Retinal pigment epithelial cell (primary cell): ENCODE measurements at regions not wholly inside any gene's neighbourhood (a gene's known extent, or its start where the extent isn't known, plus 50 kb on each side); places are given as distances from the start of the nearest gene placed in this dataset.

Source experiments
- DNase-seq: peaks from one replicate; pipeline ENCODE4 v3.0.0-alpha.2; 2010; ENCODE audit warnings: low read depth
- H3K4me3 ChIP-seq: 2 replicates; pipeline ENCODE4 v1.5.1; 2011; ENCODE audit warnings: mild to moderate bottlenecking, low read length, control low read depth, moderate library complexity
- TF ChIP-seq, protein P1 (sequence below): conservative IDR thresholded peaks from 2 replicates; pipeline ENCODE4 v1.5.1; 2011; ENCODE audit warnings: low read depth, low read length, control low read depth, inconsistent platforms

DNA sequence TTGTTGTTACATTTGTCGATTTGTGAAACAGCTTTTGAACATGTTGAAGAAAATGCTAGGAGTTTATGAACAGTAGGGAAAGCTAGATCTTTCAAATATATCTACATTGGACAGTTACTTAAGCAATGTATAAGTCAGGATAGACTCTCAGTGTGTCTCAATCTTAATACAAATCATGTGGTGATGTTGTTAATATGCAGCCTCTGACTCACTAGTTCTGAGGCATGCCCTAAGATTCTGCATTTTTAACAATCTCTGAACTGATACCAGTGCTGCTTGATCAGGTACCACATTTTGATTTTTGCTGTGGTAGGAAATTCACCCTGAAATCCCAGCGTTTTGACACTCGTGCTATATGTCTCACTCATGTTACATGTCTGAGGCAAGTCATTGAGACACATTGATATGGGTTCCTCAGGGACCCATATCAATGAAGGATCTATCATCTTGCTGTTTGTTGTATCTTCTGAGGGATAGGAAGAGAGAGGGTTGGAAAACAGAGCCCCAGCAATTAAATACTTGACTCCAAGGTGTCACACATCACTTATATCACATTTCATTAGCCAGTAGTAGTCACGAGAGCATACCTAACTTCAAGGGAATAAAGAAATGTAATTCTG is 597.9 kb downstream of the TAFA4 start:
- TF ChIP-seq, protein P1, sequence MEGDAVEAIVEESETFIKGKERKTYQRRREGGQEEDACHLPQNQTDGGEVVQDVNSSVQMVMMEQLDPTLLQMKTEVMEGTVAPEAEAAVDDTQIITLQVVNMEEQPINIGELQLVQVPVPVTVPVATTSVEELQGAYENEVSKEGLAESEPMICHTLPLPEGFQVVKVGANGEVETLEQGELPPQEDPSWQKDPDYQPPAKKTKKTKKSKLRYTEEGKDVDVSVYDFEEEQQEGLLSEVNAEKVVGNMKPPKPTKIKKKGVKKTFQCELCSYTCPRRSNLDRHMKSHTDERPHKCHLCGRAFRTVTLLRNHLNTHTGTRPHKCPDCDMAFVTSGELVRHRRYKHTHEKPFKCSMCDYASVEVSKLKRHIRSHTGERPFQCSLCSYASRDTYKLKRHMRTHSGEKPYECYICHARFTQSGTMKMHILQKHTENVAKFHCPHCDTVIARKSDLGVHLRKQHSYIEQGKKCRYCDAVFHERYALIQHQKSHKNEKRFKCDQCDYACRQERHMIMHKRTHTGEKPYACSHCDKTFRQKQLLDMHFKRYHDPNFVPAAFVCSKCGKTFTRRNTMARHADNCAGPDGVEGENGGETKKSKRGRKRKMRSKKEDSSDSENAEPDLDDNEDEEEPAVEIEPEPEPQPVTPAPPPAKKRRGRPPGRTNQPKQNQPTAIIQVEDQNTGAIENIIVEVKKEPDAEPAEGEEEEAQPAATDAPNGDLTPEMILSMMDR: no peak

DNA sequence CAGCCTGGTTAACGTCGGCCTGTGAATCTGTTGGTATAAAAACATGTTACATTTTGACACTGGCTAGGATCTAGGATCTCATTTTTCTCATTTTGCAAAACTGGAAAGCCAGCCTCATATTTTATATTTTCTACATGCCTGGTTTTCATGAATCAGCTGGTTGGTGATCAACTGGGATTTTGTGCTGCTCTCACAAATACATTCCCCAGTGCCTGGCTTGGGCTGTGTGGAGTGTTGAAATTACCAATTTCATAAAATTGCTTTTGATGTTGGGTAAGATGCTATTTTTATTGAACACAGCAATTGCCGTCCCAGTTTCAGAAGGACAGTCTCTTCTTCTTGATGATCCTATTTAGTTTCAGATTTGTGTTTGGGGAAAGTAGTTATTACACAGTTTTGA is 604.3 kb downstream of the TAFA4 start:
- TF ChIP-seq, protein P1: no peak
- no peak overlapping the region for H3K4me3 ChIP-seq
- no peak for DNase-seq

More for the DNA sequence above, 597.9 kb downstream of the TAFA4 start:
- DNase-seq: no peak
- H3K4me3 ChIP-seq: no peak overlapping the region

DNA sequence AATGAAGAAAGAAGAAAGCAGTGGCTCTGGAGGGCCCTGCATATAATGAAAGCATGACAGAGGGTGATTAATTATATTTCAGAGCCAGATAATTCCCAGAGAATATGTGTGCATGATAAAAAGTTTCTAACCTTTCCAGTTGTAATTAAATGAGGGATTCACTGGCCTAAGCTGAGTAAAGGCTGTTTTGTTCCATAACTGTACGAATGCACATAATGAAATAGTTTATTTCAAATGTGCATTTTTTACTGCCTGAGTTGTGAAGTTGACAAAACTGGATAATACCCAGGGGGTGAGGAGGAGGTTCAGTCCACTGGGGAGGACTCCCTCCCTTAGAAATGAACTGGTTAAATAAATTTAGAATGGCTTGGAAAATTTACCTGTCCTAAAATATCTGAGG is 616.4 kb downstream of the TAFA4 start:
- no peak for DNase-seq
- no peak overlapping the region for H3K4me3 ChIP-seq
- TF ChIP-seq, protein P1: no peak

DNA sequence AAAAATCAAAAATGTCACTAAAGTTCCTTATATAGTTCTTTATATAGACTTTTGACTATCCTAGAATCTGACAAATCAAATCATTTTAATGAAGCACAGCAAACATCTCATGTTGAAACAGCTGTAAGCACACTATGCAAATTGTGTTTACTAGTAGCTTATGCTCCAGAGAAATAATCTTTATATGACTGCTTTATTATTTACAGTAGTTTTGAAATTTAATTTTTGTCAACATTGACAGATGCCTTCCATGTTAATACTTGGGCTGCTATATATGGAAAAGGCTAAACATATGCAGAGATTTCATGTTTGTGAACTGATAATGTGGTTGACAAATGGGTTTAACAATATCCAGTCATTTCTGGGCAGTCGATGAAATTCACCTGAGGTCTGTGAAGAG is 616.8 kb downstream of the TAFA4 start:
- DNase-seq: no peak
- H3K4me3 ChIP-seq: no peak overlapping the region
- TF ChIP-seq, protein P1: no peak

DNA sequence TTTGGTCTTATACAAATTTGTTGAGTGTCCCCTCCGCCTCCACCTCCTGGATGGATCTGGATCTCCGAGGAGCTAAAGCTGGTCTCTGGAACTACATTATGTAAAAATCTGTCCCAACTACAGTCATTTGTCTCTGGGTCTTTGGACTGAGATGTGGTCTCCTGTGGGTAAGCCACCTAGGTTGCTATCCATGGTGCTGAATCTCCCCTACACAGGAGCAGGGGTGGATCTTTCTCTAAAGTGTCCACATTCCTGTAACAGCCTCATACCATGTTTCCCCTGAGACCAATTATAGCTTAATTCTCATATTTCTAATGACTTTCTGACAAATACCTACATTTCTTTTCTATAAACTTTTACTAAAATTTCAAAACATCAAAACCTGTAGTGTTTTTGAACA is 625.8 kb downstream of the TAFA4 start:
- TF ChIP-seq, protein P1: no peak
- H3K4me3 ChIP-seq: no peak overlapping the region
- no peak for DNase-seq

DNA sequence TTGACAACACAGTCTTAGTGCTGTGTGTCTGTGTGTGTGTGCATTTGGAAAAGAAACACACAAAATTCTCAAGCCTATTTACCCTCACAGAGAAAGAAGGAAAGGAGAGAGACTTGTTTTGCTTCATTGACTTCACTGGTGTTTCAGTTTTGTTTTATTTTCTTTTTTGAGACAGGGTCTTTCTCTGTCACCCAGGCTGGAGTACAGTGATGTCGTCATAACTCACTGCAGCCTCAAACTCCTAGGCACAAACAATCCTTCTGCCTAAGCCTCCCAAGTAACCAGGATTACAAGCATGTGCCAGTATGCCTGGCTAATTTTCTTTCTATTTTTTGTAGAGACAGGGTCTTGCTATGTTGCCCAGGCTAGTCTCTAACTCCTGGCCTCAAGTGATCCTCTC is 636.9 kb downstream of the TAFA4 start:
- no peak overlapping the region for H3K4me3 ChIP-seq
- TF ChIP-seq, protein P1: no peak
- DNase-seq: no peak

DNA sequence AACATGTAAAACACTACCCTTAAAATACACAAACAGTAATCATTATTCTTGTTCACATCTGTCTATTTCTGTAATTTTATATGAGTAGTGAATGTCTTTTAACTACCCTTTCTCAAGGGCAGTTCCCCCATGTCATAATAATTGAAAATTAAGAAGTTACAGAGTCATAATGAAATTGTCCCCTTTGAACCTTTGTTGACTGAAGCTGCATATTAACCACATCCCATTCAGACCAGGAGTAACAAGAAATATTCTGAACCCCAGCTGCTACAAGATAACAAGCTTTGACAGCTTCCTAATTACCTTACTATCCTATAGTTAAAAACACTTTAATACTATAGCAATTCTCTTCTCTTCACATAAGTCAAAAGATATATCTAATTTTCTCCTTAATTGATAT is 635.9 kb upstream of the SUCLG2 start:
- TF ChIP-seq, protein P1: no peak
- no peak for DNase-seq
- no peak overlapping the region for H3K4me3 ChIP-seq
